ENCODE measurements at regions not wholly inside any gene's neighbourhood (a gene's known extent, or its start where the extent isn't known, plus 50 kb on each side); places are given as distances from the start of the nearest gene placed in this dataset.
A peak's percentile ranks its signal among the peaks of the same experiment; 100 is the strongest.

GRCh38 chr5:147971472-147971871 is 65.1 kb upstream of the C5orf46 start:
- in situ Hi-C loops (cut with HindIII; ENCODE audit: low pct_unique_long_range_greater_than_20kb, low sequenced_read_pairs) = no loop called here
- DNase-seq (ENCODE audit: low read depth, low spot score) = no peak

- no peak for DNase-seq (ENCODE audit: low read depth, low spot score)
- in situ Hi-C loops (cut with HindIII; ENCODE audit: low pct_unique_long_range_greater_than_20kb, low sequenced_read_pairs) = no loop called here
These were observed 62.5 kb upstream of the C5orf46 start for GRCh38 chr5:147968855-147969254.

GRCh38 chr5:147966829-147967228 is 60.5 kb upstream of the C5orf46 start:
- in situ Hi-C loops (cut with HindIII; ENCODE audit: low pct_unique_long_range_greater_than_20kb, low sequenced_read_pairs) = no loop called here
- peak; percentile 99 for DNase-seq (ENCODE audit: low read depth, low spot score)

- in situ Hi-C loops (cut with HindIII; ENCODE audit: low pct_unique_long_range_greater_than_20kb, low sequenced_read_pairs) = no loop called here
- peak; percentile 91 for DNase-seq (ENCODE audit: low read depth, low spot score)
These were observed 60.0 kb upstream of the C5orf46 start for GRCh38 chr5:147966326-147966725.

GRCh38 chr5:147965715-147966114 is 59.4 kb upstream of the C5orf46 start:
- in situ Hi-C loops (cut with HindIII; ENCODE audit: low pct_unique_long_range_greater_than_20kb, low sequenced_read_pairs) = no loop called here
- DNase-seq (ENCODE audit: low read depth, low spot score) = peak; percentile 59

GRCh38 chr5:147963948-147964693 is 57.8 kb upstream of the C5orf46 start:
- in situ Hi-C loops (cut with HindIII; ENCODE audit: low pct_unique_long_range_greater_than_20kb, low sequenced_read_pairs) = no loop called here
- no peak for DNase-seq (ENCODE audit: low read depth, low spot score)

- in situ Hi-C loops (cut with HindIII; ENCODE audit: low pct_unique_long_range_greater_than_20kb, low sequenced_read_pairs) = no loop called here
- no peak for DNase-seq (ENCODE audit: low read depth, low spot score)
These were observed 57.1 kb upstream of the C5orf46 start for GRCh38 chr5:147963436-147963835.

GRCh38 chr5:147961208-147961749 is 54.9 kb upstream of the C5orf46 start:
- DNase-seq (ENCODE audit: low read depth, low spot score) = no peak
- in situ Hi-C loops (cut with HindIII; ENCODE audit: low pct_unique_long_range_greater_than_20kb, low sequenced_read_pairs) = no loop called here

GRCh38 chr5:147957901-147958300 is 51.6 kb upstream of the C5orf46 start:
- in situ Hi-C loops (cut with HindIII; ENCODE audit: low pct_unique_long_range_greater_than_20kb, low sequenced_read_pairs) = no loop called here
- DNase-seq (ENCODE audit: low read depth, low spot score) = no peak

GRCh38 chr5:147956842-147957223 is 50.5 kb upstream of the C5orf46 start:
- in situ Hi-C loops (cut with HindIII; ENCODE audit: low pct_unique_long_range_greater_than_20kb, low sequenced_read_pairs) = no loop called here
- no peak for DNase-seq (ENCODE audit: low read depth, low spot score)

- DNase-seq (ENCODE audit: low read depth, low spot score) = no peak
- in situ Hi-C loops (cut with HindIII; ENCODE audit: low pct_unique_long_range_greater_than_20kb, low sequenced_read_pairs) = no loop called here
These were observed 49.9 kb upstream of the C5orf46 start for GRCh38 chr5:147956064-147956841.
